Renal cortical epithelial cell (primary cell): ENCODE measurements at regions not wholly inside any gene's neighbourhood (a gene's known extent, or its start where the extent isn't known, plus 50 kb on each side); places are given as distances from the start of the nearest gene placed in this dataset.

ENCODE experiments used
- DNase-seq: peaks from one replicate; pipeline ENCODE4 v3.0.0-alpha.2; 2011; ENCODE audit warnings: low read depth

DNA sequence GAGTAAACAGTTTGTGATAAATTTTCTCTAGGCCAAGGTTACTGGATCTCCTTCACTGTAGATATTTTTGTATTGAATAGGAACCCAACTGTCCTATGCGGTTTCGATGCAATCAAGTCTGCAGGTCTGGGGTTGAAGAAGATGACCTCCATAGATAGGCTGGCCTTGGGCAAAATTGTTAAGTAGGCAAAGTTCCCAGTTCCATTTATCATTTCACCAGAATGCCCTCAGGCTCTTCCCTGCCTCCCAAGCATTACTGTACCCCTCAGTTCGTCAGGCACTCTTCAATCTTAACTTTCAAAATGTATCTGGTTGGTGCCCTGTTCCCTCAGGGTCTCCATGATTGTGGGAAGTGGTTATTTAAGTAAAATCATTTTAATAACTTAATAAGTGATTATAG is 1802.9 kb upstream of the WWC1 start:
- DNase-seq = no peak

DNA sequence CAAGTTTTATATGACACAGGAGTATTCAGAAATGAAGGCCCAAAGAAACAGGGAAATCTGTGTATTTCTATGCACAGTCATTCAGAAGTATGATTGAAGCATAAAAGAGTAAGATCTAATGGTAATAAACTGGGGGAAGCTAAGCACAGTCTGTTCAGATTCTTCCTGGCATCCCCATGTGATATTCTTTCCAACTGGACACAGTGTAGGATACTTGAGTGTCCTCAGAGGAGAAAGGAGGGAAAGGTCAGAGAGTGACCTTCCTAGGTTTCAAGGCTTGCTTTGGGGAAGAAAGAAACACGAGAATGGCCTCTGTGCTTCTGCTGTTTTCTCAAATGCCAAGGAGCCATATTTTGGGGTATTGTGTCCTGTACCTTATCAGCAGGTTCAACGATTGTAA is 1798.4 kb upstream of the WWC1 start:
- no peak for DNase-seq

DNA sequence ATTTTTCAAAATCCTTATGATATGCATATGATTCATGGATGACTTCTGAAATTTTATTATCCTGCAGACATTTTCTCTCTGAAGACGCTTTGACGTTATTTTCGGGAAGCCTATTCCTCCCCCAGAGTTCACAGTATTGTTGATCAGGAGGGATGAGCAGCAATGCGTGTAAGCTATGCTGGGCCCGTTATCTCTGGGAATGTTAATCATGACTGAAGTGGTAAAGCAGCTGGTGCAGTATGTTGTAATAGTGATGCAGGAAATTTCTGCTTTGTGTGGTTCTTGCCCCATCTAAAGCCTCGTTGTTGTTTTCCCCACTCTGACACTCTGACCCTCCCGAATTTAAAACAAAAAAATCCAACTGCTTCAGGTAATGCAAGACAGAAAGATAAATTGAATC is 1797.8 kb upstream of the WWC1 start:
- peak; percentile 57 for DNase-seq

DNA sequence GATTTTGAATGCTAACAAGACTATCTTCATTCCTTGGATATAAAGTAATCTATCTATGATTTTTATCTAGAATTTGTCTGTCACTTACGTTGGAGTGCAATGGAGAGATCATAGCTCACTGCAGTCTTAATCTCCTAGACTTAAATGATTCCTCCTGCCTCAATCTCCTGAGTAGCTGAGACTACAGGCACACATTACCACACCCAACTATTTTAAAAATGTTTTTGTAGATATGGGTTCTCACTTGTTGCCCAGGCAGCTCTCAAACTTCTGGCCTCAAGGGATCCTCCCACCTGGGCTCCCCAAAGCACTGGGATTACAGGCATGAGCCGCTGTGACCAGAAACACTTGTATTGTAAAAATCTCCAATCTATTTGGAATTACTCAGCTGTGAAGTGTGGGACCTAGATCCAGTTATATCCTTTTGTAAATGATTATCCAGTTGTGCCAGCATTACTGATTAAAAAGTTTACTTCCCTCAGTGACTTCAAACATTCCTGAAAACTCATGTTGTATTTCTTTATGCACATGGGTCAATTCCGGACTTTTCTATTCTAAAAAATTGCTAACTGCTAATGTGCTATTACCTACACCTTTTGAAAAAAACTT is 1793.8 kb upstream of the WWC1 start:
- DNase-seq = peak; percentile 92

DNA sequence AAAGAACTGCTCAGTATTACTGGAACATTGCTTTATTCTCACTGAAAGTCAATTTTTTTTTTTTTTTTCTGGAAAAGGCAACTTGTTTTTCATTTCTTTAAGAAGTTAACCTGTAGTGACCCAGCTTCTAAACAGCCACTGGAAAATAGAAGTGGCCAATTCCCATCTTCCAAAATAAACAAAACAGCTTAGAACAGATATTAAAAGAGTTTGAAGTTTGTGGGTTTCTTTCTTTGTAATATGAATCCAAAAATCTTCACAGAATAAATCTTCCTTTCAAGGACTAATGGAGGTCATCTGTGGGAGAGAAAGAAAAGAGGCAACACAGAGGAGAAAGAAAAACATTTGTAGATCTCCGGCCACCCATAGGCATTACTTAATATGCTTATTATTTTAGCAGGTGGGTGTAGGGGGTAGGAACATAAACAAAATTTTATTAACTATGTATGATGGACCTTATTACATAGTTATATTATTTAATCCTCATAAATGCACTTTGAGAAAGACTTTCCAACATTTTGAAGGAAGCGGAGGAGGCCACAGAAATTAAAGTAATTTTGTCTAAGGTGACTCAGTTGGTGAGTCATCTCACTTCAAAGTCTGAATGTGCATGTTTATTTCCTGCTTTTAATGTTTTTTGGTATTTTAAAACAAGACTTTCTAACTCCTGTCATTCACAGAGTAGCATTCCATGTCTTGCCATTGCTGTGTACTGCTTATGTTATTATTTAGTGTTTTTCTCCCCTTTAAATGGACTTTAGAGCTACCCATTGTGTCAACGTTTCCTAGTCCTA is 1791.8 kb upstream of the WWC1 start:
- peak; percentile 86 for DNase-seq

DNA sequence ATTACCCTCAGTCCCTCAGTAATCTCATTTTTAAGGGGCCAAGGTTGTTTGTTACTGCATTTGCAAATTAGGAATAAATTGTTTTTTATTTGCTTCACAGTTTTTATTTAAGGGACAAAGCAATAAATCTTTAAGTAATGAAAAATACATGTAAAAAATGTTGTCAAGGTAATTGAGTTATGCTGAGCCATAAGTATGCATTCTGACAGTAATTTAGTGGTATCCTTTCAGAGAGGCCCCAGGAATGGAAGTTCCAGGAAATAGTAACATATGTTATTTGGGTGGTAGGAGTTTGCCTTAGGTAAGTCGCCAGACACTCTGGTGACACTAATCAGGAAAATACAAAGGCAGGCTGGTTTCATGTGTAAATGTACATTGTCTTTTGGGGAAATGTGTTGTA is 1787.9 kb upstream of the WWC1 start:
- no peak for DNase-seq

DNA sequence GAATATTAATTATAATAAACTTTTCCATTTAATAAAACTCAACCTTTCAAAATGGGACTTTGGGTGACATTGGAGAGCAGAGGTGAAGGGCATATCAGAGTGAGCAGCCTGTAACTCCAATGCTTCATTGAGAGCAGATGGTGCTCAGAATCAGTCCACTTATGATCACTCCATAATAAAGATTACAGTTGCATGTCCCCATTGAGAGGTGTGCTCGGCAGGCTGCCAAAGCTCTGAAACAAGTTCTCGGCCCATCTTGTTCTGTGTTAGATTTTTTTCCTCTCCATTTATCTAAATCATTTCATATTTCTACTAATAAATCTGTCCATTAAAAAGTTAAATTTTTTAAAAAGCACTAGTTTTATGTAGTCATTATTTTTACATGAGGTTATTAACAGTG is 1786.4 kb upstream of the WWC1 start:
- DNase-seq = no peak

DNA sequence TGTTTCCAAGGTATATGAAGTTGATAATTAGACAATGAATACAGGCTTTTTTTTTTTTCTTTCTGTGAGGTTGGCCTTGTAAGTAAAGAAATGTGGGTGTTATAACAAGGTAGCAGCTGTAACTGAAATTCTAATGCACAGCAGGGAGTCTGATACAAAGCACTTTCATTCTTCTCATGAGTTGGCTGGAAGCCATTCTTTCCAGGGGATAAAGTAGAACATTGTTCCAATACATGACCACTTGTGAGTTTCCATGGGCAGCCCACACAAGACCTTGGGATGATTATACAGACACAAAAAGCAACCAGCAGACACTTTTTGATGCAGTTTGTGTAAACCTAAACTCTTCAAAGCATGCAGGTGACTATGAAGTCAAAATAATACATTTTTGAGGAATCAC is 1785.9 kb upstream of the WWC1 start:
- DNase-seq = peak; percentile 18

DNA sequence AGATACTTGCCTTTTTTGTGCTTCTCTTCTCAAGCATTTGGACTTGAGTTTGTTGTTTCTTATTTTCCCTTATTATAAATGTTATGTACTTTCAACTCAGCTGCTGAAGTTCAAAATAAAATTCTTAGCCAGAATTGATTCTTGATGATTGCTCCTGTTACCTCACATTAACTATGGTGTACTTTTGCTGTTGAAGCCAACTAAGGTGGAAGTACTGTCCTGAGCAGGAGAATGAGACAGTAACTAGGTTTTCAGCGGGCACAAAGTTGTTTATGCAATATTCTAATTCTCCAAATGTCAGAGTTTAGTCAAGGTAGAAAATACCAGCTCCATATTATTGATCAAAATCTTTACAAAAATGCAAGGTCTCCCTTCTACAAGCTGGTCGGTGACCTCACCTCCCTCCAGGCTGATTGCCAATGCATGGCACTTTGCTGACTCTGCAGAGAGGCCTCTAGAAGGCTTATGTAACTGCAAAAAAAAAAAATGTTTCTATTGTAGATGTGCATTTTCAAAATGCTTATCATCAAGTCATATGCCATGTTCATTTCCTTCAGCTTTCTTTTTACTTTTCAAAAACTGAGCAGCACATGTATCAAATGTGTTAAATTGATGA is 1783.5 kb upstream of the WWC1 start:
- no peak for DNase-seq

DNA sequence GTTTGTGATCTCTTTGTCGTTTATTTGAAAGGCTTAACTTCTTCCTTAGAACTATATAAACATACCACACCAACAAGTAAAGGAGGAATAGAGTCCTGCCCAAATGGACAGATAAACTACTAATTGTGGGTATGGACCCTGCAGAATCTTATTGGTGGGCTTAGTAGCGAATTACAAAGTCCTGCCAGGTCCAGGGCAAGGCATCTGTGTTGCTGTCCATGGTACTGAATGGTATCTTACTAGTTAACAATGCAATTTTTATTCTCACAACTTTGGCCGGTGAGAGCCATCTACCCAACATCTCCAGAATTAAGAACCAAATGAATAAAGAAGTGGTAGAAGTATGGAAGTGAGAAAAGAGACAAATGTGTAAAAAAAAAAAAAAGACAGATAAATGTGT is 1782.4 kb upstream of the WWC1 start:
- DNase-seq = peak; percentile 32

DNA sequence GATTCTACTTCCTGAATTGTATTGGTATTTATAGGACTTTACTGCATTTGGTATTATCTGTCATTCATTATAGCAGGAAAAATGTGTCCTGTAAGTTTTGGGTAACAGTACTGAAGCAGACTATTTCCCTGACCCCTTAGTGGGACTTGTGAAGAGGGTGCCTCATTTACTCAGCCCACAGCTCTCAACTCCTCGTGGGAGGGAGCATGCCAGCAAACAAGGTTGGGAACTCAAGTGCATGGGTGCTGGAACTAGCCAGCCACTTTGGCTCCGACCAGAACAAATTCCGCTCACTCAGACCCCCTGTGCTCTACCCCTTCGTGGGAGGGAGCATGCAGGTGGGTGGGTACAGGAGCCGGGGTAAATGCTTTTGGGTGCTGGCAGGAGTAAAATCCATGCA is 1773.5 kb upstream of the WWC1 start:
- DNase-seq = no peak

DNA sequence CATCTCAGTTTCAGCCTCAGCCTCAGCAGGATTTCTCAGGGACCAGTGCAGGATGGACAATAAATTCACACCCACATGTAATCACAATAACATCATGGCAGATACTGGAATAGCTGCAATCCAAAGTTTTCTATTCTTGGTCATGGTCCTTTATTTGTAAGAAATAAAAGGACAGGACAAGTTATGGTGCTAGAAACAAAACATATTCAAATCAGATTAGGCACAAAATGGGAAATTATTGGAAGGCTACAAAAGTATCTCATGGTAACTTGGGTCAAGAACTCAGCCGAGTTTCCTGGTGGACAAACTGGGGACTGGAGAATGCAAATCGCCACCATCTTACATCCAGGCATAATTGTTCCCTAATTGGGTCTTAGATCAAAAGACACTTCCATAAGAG is 1768.2 kb upstream of the WWC1 start:
- DNase-seq = no peak

DNA sequence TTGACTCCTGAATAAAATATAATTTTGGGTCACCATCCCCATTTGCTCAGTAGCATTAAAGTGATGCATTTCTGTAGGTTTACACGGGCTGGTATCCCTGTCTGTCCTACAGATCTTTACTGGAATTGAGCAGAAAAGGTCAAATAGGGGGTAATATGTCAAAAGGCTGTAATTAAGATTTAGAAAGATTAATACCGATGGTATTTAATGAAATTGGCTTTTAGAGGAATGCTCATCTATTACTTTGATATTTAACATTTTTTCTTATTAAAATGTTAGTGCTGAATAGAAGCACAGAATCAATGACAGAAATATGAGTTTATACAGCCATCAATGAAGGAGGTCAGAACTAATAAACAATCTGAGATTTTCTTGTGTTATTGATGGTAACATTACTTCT is 1762.2 kb upstream of the WWC1 start:
- DNase-seq = no peak

DNA sequence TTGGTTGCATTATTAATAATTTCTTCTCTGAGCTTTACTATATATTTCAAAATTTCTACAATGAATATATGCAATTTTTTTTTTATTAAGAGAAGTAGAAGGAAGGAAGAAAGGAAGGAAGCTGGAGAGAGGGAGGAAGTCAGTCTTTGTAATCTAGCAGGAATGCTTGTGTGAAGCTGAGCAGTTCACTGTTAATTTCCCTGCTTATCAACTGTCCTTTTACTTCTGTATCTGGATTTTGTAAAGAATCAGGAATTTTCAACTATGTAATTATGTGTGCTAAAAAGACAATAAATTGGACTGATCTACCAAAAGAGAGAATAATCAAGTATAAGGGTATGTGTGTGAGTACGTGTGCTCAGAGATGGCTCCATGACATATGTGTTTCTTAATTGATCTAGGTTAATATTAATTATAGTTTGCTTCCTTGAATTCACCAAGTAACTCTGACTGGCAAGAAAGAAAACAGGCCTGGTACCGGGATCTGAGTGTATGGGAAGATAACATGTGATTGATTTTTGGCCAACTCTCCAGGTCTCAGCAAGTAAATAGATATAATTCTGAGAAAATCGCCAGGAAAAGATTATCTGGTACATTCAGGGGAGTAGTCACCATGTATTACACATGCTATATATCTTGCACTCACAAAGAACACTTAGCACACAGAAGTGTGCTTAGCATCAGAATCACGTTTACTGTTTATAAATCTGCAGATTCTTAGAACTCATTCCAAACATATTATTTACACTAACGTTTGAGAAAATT is 1758.8 kb upstream of the WWC1 start:
- no peak for DNase-seq

DNA sequence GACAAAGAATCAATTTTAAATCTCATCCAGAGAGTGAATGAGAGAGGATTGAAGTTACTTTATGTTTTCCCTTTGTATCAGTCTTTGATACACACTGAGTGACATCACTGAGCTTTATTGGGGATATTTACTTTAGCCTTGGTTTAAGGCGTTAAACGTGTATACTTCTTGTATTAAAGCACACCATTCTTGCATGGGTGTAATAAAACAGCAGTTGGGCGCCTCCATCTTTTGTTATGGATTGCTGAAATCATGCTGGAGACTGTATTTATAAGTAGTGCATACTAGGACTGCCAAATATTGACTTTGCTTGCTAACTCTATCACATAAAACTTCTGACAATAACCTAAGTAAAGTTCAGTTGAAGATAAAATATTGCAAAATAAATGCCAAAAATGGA is 1755.8 kb upstream of the WWC1 start:
- no peak for DNase-seq

DNA sequence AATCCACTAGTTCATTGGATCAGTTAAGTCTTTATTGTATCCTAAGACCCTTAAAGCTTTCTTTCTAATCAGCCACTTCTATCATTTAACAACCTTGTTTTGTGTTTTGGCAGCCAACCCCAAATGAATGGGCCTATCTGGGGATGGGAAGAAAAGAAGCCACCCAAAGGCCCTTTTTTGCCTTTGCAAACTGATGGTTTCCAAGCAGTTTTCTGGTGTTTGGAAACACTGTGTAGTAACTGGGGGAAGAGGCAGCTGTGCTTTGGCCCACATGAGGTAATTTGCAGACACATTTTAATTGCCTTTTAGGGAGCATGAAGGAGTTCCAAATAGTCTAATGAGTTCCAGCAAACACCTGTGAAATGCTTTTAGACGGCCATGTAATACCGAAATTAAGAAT is 1751.3 kb upstream of the WWC1 start:
- DNase-seq = no peak

DNA sequence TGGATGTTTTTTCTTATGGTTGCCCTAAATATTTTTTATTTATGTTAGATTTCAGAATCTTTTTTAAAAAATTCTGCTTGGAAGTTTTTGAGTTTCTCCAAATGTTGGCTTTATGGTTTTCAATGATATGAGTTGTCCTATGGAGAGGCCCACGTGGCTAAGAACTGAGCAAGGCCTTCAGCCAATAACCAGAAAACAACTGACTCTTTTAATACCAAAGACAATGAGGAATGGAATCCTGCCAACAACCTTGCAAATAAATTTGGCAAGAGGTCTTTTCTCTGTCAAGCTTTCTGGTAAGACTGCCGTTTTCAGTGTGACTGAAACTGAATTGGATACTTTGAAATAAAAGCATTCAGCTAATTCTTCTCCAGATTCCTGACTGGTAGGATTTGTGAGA is 1740.1 kb upstream of the WWC1 start:
- no peak for DNase-seq

DNA sequence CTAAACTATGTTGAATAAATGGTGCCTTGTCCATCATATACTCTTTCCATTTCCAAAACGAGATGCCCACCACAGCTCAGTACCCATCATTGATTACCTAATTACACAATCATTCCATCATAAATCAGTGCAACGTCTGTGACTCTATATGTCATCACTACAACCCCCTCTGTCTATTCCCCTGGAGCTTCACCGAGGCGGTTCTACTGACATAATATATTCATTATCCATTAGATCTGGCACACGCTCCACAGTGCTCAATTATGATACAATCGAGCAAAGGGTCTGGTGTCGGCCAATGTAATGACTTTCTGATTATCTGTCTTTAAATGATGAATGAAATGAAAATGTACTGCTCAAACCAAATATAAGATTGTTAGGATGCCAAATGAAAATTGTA is 1737.7 kb upstream of the WWC1 start:
- DNase-seq = no peak

DNA sequence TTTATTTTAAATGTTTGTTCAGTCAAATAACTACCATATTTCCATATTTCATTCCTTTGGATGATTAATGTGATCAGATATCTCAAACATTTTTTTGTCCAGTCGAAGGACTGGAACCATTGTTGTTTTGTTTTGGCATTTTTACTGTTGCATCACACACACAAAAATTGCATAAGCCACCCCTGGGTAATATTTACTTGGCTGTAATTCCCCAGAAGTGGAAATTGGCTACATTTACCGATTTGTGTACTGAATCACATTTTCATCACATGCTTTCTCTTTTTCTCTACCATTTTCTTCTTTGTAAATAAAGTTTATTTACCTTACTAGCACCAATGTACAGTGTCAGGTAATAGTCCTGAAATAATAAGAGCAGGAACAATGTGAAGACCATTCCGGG is 1729.7 kb upstream of the WWC1 start:
- DNase-seq = no peak

DNA sequence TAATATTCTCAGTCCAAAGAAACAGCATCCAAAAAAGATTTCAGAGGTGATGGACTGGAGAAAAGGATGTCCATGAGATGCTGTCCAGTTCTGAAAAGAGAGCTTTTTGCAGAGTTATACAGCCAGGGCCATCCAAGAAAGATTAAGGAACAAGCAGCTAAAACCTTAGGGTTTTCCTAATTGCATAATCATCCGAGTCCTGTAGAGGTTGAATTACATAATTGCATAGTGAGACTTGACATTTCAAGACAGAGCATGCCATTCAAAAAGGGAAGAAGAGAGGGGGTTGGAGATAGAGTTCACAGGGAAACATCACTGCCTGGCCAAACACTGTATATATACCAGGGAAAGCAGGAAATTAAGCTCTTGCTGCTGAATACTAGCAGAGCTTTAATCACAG is 1729.2 kb upstream of the WWC1 start:
- no peak for DNase-seq

DNA sequence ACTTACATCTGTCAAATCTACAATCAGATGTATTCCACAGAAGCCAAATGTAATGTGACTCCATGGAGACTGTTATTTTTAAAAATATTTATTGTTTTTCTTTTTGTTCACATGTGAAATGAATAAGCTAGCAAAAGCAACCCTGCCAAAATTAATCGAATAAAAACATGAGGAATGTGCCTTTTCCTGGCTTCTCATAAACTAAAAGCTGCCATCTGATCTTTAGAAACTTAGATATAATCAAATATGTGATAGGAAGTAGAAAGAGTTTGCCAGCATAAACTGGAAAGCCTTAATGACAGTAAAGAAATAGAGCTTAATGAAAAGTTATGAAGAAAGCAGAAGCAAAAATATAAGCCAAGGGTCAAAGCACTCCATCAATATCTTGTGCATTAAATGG is 1724.7 kb upstream of the WWC1 start:
- no peak for DNase-seq

DNA sequence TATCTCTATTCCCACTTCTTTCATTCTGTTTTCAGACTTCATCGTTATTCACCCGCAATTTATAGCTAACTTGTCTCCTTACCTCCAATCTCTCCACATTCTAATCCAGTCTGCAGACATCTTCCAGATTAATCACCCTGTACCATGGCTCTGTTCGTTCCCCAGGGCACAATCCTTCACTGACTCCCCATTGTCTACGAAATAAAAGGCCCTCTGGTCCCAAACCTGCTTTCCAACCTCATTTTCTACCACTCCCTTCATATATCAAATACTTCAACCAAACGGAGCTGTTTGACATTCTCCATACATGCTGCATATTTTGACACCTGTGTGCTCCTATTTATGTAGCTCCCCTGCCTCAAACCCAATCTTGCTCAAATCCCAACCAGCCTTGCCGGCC is 1720.6 kb upstream of the WWC1 start:
- no peak for DNase-seq

DNA sequence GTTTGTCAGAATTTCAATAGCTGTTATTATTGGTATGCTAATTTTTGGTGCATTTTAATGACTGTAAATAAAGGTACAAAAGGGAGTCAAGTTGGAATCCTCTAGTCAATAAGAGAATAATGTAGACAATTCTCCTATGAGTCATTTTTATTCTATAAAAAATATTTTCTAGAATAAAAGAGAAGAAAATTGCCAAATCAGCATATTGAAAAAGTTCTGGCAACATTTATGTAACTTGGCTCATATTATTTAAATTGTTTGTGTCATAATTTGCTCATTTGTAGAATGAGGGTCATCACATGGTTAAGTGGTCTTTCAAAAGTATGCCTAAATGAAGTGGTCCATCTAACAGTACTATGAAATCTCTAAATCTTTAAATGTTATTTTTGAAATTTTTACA is 1719.8 kb upstream of the WWC1 start:
- no peak for DNase-seq
